MM.1S (cell line): ENCODE measurements at regions not wholly inside any gene's neighbourhood (a gene's known extent, or its start where the extent isn't known, plus 50 kb on each side); places are given as distances from the start of the nearest gene placed in this dataset.

Experiments
- DNase-seq: peaks from one replicate; pipeline ENCODE4 v3.0.0-alpha.2; 2015
- H2AFZ ChIP-seq: fragments of 300-600 bp; sonication (generic); 2 replicates; pipeline ENCODE4 v1.6.0; 2016; ENCODE audit warnings: antibody characterized with exemption, low read length
- H3F3A ChIP-seq: fragments of 300-600 bp; sonication (generic); 2 replicates; pipeline ENCODE4 v1.6.1; 2016; ENCODE audit warnings: mild to moderate bottlenecking, antibody characterized with exemption, low read length, moderate library complexity, mixed read lengths; ENCODE audit not compliant: insufficient read depth
- H3K27ac ChIP-seq: fragments of 300-600 bp; sonication (generic); 2 replicates; pipeline ENCODE4 v1.5.1; 2016; ENCODE audit warnings: mild to moderate bottlenecking, low read length
- H3K27me3 ChIP-seq: fragments of 300-600 bp; sonication (generic); replicated peaks from 2 replicates; pipeline ENCODE4 v1.6.0; 2016; ENCODE audit warnings: low read length; ENCODE audit not compliant: insufficient read depth
- H3K36me3 ChIP-seq: fragments of 300-600 bp; sonication (generic); replicated peaks from 2 replicates; pipeline ENCODE4 v1.6.1; 2016; ENCODE audit warnings: mild to moderate bottlenecking, low read length, mixed read lengths; ENCODE audit not compliant: insufficient read depth
- H3K4me1 ChIP-seq: fragments of 300-600 bp; sonication (generic); 2 replicates; pipeline ENCODE4 v1.6.1; 2016; ENCODE audit warnings: low read length, mixed read lengths
- H3K4me2 ChIP-seq: fragments of 300-600 bp; sonication (generic); 2 replicates; pipeline ENCODE4 v1.6.0; 2016; ENCODE audit warnings: low read depth, low read length
- H3K4me3 ChIP-seq: fragments of 300-600 bp; sonication (generic); 2 replicates; pipeline ENCODE4 v1.5.1; 2016; ENCODE audit warnings: low read length, mixed read lengths
- H3K79me2 ChIP-seq: fragments of 300-600 bp; sonication (generic); 2 replicates; pipeline ENCODE4 v1.6.1; 2016; ENCODE audit warnings: mixed run types, low read length, mixed read lengths
- H3K9ac ChIP-seq: fragments of 300-600 bp; sonication (generic); 2 replicates; pipeline ENCODE4 v1.6.1; 2016; ENCODE audit warnings: low read length, mixed read lengths
- H3K9me2 ChIP-seq: fragments of 300-600 bp; sonication (generic); replicated peaks from 2 replicates; pipeline ENCODE4 v1.6.1; 2016; ENCODE audit warnings: mild to moderate bottlenecking, low read length, mixed read lengths; ENCODE audit not compliant: insufficient read depth
- H3K9me3 ChIP-seq: fragments of 300-600 bp; sonication (generic); replicated peaks from 2 replicates; pipeline ENCODE4 v1.6.1; 2016; ENCODE audit warnings: mild to moderate bottlenecking, low read length, mixed read lengths; ENCODE audit not compliant: insufficient read depth
- H4K20me1 ChIP-seq: fragments of 300-600 bp; sonication (generic); 2 replicates; pipeline ENCODE4 v1.6.1; 2016; ENCODE audit warnings: mild to moderate bottlenecking, low read length, moderate library complexity, mixed read lengths; ENCODE audit not compliant: insufficient read depth
- CTCF ChIP-seq: fragments of 300-600 bp; sonication (generic); IDR thresholded peaks from 2 replicates; pipeline ENCODE4 v1.5.1; 2016; ENCODE audit warnings: antibody characterized with exemption, low read length, mixed read lengths
- EZH2 ChIP-seq: fragments of 300-600 bp; sonication (generic); optimal IDR thresholded peaks from 2 replicates; pipeline ENCODE3; 2017; ENCODE audit warnings: low read depth, mild to moderate bottlenecking, antibody characterized with exemption, low read length, mixed read lengths
- EZH2phosphoT487 ChIP-seq: fragments of 300-600 bp; sonication (generic); IDR thresholded peaks from 2 replicates; pipeline ENCODE4 v1.6.1; 2018; ENCODE audit warnings: antibody characterized with exemption, low read length

GRCh38 chr4:19636451-19636850, 615.3 kb upstream of the SLIT2 start:
- Histone ChIP-seq H3K9me2 (no peaks in the 10 kb centered on the region), H3K27ac (no peak overlapping the region), H3K9me3 (no peaks in the 10 kb centered on the region), H4K20me1 (no peaks in the 10 kb centered on the region), H3K79me2 (no peaks in the 10 kb centered on the region), H3K4me3 (no peak overlapping the region), H3K9ac (no peak overlapping the region), H3K27me3 (no peaks in the 10 kb centered on the region), H3F3A (no peaks in the 10 kb centered on the region), H3K4me1 (no peaks in the 10 kb centered on the region), H2AFZ (no peak overlapping the region), H3K36me3 (no peaks in the 10 kb centered on the region), H3K4me2 (no peak overlapping the region)
- TF ChIP-seq EZH2phosphoT487: no peak
- TF ChIP-seq EZH2: no peak
- no peak for TF ChIP-seq CTCF
- DNase-seq: no peak

GRCh38 chr4:19631814-19632213, 619.9 kb upstream of the SLIT2 start:
- H3K27me3 ChIP-seq: no peaks in the 10 kb centered on the region
- TF ChIP-seq EZH2 (no peak), EZH2phosphoT487 (no peak)
- H3K36me3 ChIP-seq: no peaks in the 10 kb centered on the region
- H3K79me2 ChIP-seq: no peaks in the 10 kb centered on the region
- no peak overlapping the region for H3K4me2 ChIP-seq
- no peaks in the 10 kb centered on the region for H4K20me1 ChIP-seq
- H3K9ac ChIP-seq: no peak overlapping the region
- no peaks in the 10 kb centered on the region for H3F3A ChIP-seq
- H3K9me3 ChIP-seq: no peaks in the 10 kb centered on the region
- H3K9me2 ChIP-seq: no peaks in the 10 kb centered on the region
- no peak overlapping the region for H2AFZ ChIP-seq
- no peak overlapping the region for H3K4me3 ChIP-seq
- no peaks in the 10 kb centered on the region for H3K4me1 ChIP-seq
- no peak overlapping the region for H3K27ac ChIP-seq
- DNase-seq: no peak

- TF ChIP-seq EZH2phosphoT487 (no peak), CTCF (no peak), EZH2 (no peak)
- Histone ChIP-seq H3K4me1 (no peaks in the 10 kb centered on the region), H3K36me3 (no peaks in the 10 kb centered on the region), H3F3A (no peaks in the 10 kb centered on the region), H3K79me2 (no peaks in the 10 kb centered on the region), H3K9ac (no peak overlapping the region), H4K20me1 (no peaks in the 10 kb centered on the region), H3K4me3 (no peak overlapping the region), H3K4me2 (no peak overlapping the region), H3K27me3 (no peaks in the 10 kb centered on the region), H3K9me3 (no peaks in the 10 kb centered on the region), H3K9me2 (no peaks in the 10 kb centered on the region), H3K27ac (no peak overlapping the region), H2AFZ (no peak overlapping the region)
- DNase-seq: no peak
Measured at GRCh38 chr4:19623866-19624265, 627.8 kb upstream of the SLIT2 start.

GRCh38 chr4:19615086-19615689, 636.5 kb upstream of the SLIT2 start:
- Histone ChIP-seq H3K4me2 (no peak overlapping the region), H3K27ac (no peak overlapping the region), H3K4me1 (peaks cover 10% of the 10 kb centered on the region; the same call in 1 of the 2 replicates), H2AFZ (no peak overlapping the region), H3K27me3 (no peaks in the 10 kb centered on the region), H3F3A (no peaks in the 10 kb centered on the region), H3K36me3 (no peaks in the 10 kb centered on the region), H3K9me3 (no peaks in the 10 kb centered on the region; the same call in 1 of the 2 replicates), H3K9ac (no peak overlapping the region), H3K79me2 (no peaks in the 10 kb centered on the region), H3K9me2 (no peaks in the 10 kb centered on the region), H3K4me3 (no peak overlapping the region), H4K20me1 (no peaks in the 10 kb centered on the region)
- peak; percentile 77 for DNase-seq
- TF ChIP-seq EZH2phosphoT487 (no peak), CTCF (no peak), EZH2 (no peak)
